Heart left ventricle (tissue), 13 donors: ENCODE measurements at regions not wholly inside any gene's neighbourhood (a gene's known extent, or its start where the extent isn't known, plus 50 kb on each side); places are given as distances from the start of the nearest gene placed in this dataset.

Experiments used
- CTCF ChIP-seq, 12 donors: fragments of 200-600 bp; sonication (generic) in 4 of 12; IDR thresholded peaks; one replicate each; pipeline versions ENCODE4 v1.5.0 to v1.8.0; 2018 to 2022; ENCODE audit warnings: antibody characterized with exemption in 12 of 12, mild to moderate bottlenecking in 5 of 12
- POLR2A ChIP-seq, 2 donors: fragments of 450-650 bp; IDR thresholded peaks; one replicate each; pipeline ENCODE4 v1.6.1; 2017; ENCODE audit warnings: antibody characterized with exemption in 2 of 2, mild to moderate bottlenecking in 2 of 2, moderate library complexity in 2 of 2
- donor health status: ischemic (EF 13 %, LVEDD 7.1; RV severe dilation, severe dysfunction).
- donor health status: DM: no; HTN: yes; CAD: no.
- donor health status: DM: no; HTN: no; CAD: no.
- donor health status: ischemic (EF 25% LVEDD 6.9; RV normal size, moderate dysfunction).
- donor health status: ischemic (EF 25% LVEDD 5.7; RV mildly dilated, moderate dysfunction).
- donor health status: ischemic (EF 35%, LVEDD 5.7; RV mildly dilated, moderate dysfunction).
- donor health status: nonischemic (EF 11% LVEDD 7.7; RV severe dilation, severe dysfunction).
- donor health status: DM: yes; HTN: yes; CAD: no.
- donor health status: PGD.
- donor health status: ischemic (EF 29% LVEDD 5.4; RV normal size, mild dysfunction).
- donor health status: nonischemic (EF 23%, LVEDD 6.1; RV moderate dilation, normal function).

- no peak for TF ChIP-seq CTCF (IDR thresholded peaks at IDR 0.05)
- no peak for TF ChIP-seq POLR2A (IDR thresholded peaks at IDR 0.05)
Observed at GRCh38 chr6:144867761-144868160, 582.6 kb downstream of the UTRN start.
